Endothelial cell of umbilical vein (primary cell): ENCODE measurements at regions not wholly inside any gene's neighbourhood (a gene's known extent, or its start where the extent isn't known, plus 50 kb on each side); places are given as distances from the start of the nearest gene placed in this dataset.

Experiments
- BruUV-seq: library from RNA; stranded (reverse); fragments of 400-500 nt; replicated peaks from 2 replicates; lab custom pipeline; 2021; lab: Mats Ljungman, UMichigan
- CTCF ChIA-PET: fragments of 300-600, 350-600 bp; sonication (Branson Sonifier 250); formaldehyde crosslinking; loops from one replicate; lab custom pipeline; 2021; ENCODE audit warnings: antibody characterized with exemption, inconsistent platforms; lab: Charles Lee
- POLR2A ChIA-PET: fragments of 300-600, 350-600 bp; sonication (Branson Sonifier 250); formaldehyde crosslinking; loops from one replicate; lab custom pipeline; 2021; ENCODE audit warnings: antibody characterized with exemption, inconsistent platforms; lab: Charles Lee
- DNase-seq: peaks from one replicate; pipeline ENCODE4 v3.0.0-alpha.2; 2011; ENCODE audit warnings: low read depth, low spot score
- FAIRE-seq: peaks from 2 replicates; lab custom pipeline; 2011; peaks lifted over from hg19 to GRCh38; lab: Jason Lieb, UNC
- H2AFZ ChIP-seq: 2 replicates; pipeline ENCODE4 v1.6.0; 2012; ENCODE audit warnings: low read depth, low read length, control low read depth, inconsistent platforms
- H3K27ac ChIP-seq: 2 replicates; pipeline ENCODE4 v1.5.1; 2011; ENCODE audit warnings: low read depth, mild to moderate bottlenecking, control low read depth, low read length, moderate library complexity; ENCODE audit not compliant: insufficient read depth
- H3K27me3 ChIP-seq, 2 experiments: 2 replicates each; pipeline versions ENCODE4 v1.6.0 to v1.6.1; 2011; ENCODE audit warnings: low read length in 2 of 2, mixed read lengths in 1 of 2; ENCODE audit not compliant: control insufficient read depth in 2 of 2, insufficient read depth in 2 of 2
- H3K36me3 ChIP-seq, 2 experiments: 2 replicates in 1 of 2; 3 replicates in 1 of 2; pipeline ENCODE4 v1.5.1; 2011; ENCODE audit warnings: low read length in 2 of 2, mild to moderate bottlenecking in 1 of 2, moderate library complexity in 1 of 2; ENCODE audit not compliant: control insufficient read depth in 2 of 2, insufficient read depth in 2 of 2; ENCODE audit errors: extremely low read depth in 1 of 2
- H3K4me1 ChIP-seq: 3 replicates; pipeline ENCODE4 v1.5.1; 2011; ENCODE audit warnings: mild to moderate bottlenecking, low read length; ENCODE audit not compliant: control insufficient read depth, insufficient read depth; ENCODE audit errors: extremely low read depth
- H3K4me2 ChIP-seq: 2 replicates; pipeline ENCODE4 v1.6.1; 2011; ENCODE audit warnings: low read length, control low read depth, mixed read lengths; ENCODE audit not compliant: insufficient read depth
- H3K4me3 ChIP-seq, 3 experiments: fragments of 200-600 bp in 1 of 3; sonication (generic), shearing (Covaris generic) in 1 of 3; replicated peaks in 1 of 3; 2 replicates each; pipeline ENCODE4 v1.5.1; 2011 to 2016; ENCODE audit warnings: control low read depth in 3 of 3, low read length in 3 of 3, mild to moderate bottlenecking in 2 of 3, inconsistent platforms in 1 of 3, low read depth in 1 of 3, moderate library complexity in 1 of 3; ENCODE audit not compliant: insufficient read depth in 1 of 3
- H3K79me2 ChIP-seq: 2 replicates; pipeline ENCODE4 v1.6.0; 2012; ENCODE audit warnings: low read length, inconsistent platforms; ENCODE audit not compliant: control insufficient read depth, insufficient read depth
- H3K9ac ChIP-seq: replicated peaks from 2 replicates; pipeline ENCODE3; 2011; ENCODE audit warnings: low read length, control low read depth; ENCODE audit not compliant: insufficient read depth; ENCODE audit errors: extremely low read depth
- H3K9me1 ChIP-seq: replicated peaks from 3 replicates; pipeline ENCODE4 v1.6.0; 2011; ENCODE audit warnings: mild to moderate bottlenecking, low read length; ENCODE audit not compliant: control insufficient read depth, insufficient read depth; ENCODE audit errors: extremely low read depth
- H3K9me3 ChIP-seq: replicated peaks from 2 replicates; pipeline ENCODE4 v1.5.1; 2012; ENCODE audit warnings: low read length, inconsistent platforms; ENCODE audit not compliant: control insufficient read depth, insufficient read depth
- H4K20me1 ChIP-seq: replicated peaks from 2 replicates; pipeline ENCODE3; 2011; ENCODE audit warnings: mild to moderate bottlenecking, low read length; ENCODE audit not compliant: control insufficient read depth, insufficient read depth; ENCODE audit errors: extremely low read depth
- CTCF ChIP-seq, 2 donors: IDR thresholded peaks; 1 replicate in 1 of 2; 2 replicates in 1 of 2; pipeline ENCODE4 v1.5.1; 2011; ENCODE audit warnings: low read length in 2 of 2, mild to moderate bottlenecking in 2 of 2, moderate library complexity in 2 of 2, control low read depth in 1 of 2, inconsistent platforms in 1 of 2, low read depth in 1 of 2; ENCODE audit not compliant: insufficient read depth in 1 of 2; ENCODE audit errors: extremely low read depth in 1 of 2
- EZH2 ChIP-seq: IDR thresholded peaks from 2 replicates; pipeline ENCODE4 v1.6.1; 2012; ENCODE audit warnings: borderline replicate concordance, low read depth, mild to moderate bottlenecking, moderate library complexity, low read length, inconsistent platforms; ENCODE audit not compliant: severe bottlenecking
- FOS ChIP-seq: IDR thresholded peaks from 2 replicates; pipeline ENCODE4 v1.6.1; 2011; ENCODE audit warnings: mild to moderate bottlenecking, low read length, moderate library complexity, borderline replicate concordance; ENCODE audit not compliant: insufficient read depth
- GATA2 ChIP-seq: IDR thresholded peaks from 2 replicates; pipeline ENCODE4 v1.7.0; 2011; ENCODE audit warnings: low read depth, mild to moderate bottlenecking, moderate library complexity, mixed read lengths, low read length; ENCODE audit not compliant: insufficient read length, insufficient read depth
- JUN ChIP-seq: IDR thresholded peaks from 2 replicates; pipeline ENCODE4 v1.6.1; 2011; ENCODE audit warnings: borderline replicate concordance, low read depth; ENCODE audit not compliant: insufficient read length, insufficient read depth
- MAX ChIP-seq: IDR thresholded peaks from 2 replicates; pipeline ENCODE4 v1.6.1; 2011; ENCODE audit not compliant: insufficient read depth, insufficient read length
- MYC ChIP-seq: IDR thresholded peaks from one replicate; pipeline ENCODE4 v1.6.1; 2011; ENCODE audit warnings: mild to moderate bottlenecking, low read depth, low read length
- POLR2A ChIP-seq: IDR thresholded peaks from 2 replicates; pipeline ENCODE4 v1.6.1; 2012; ENCODE audit warnings: low read depth, mild to moderate bottlenecking, control low read depth, low read length
- POLR2AphosphoS5 ChIP-seq: IDR thresholded peaks from 2 replicates; pipeline ENCODE4 v1.6.1; 2012; ENCODE audit warnings: low read depth, mild to moderate bottlenecking, control low read depth, low read length, moderate library complexity; ENCODE audit not compliant: insufficient read depth
- dilution Hi-C: fragments of 300-500 bp; cut with MboI; formaldehyde crosslinking; loops from one replicate; pipeline ENCODE4 v1.15.0; 2019; ENCODE audit warnings: low sequenced_read_pairs; ENCODE audit not compliant: extremely low pct_ligation_motif_present
- intact Hi-C: fragments of 100-400 bp; cut with micrococcal nuclease; formaldehyde crosslinking; loops from one replicate; pipeline ENCODE4 v1.10.0; 2022

GRCh38 chr11:23840872-23841271 lies 656.0 kb upstream of the LUZP2 start:
- no peak overlapping the region for H3K4me2 ChIP-seq
- H3K9me3 ChIP-seq = no peaks in the 10 kb centered on the region
- no peak overlapping the region for H3K4me3 ChIP-seq
- no peak for FAIRE-seq
- no peak overlapping the region for H3K27ac ChIP-seq
- no peak overlapping the region for H3K9ac ChIP-seq
- no TSS peak for BruUV-seq
- ChIA-PET CTCF (no interaction called here), POLR2A (no interaction called here)
- no peaks in the 10 kb centered on the region for H3K9me1 ChIP-seq
- no peaks in the 10 kb centered on the region for H4K20me1 ChIP-seq
- H3K4me1 ChIP-seq = no peaks in the 10 kb centered on the region
- H2AFZ ChIP-seq = no peak overlapping the region
- dilution Hi-C loops (no loop called here), intact Hi-C loops (no loop called here)
- DNase-seq = no peak
- H3K27me3 ChIP-seq = no peaks in the 10 kb centered on the region
- H3K79me2 ChIP-seq = no peaks in the 10 kb centered on the region
- TF ChIP-seq MAX (no peak), MYC (no peak), EZH2 (no peak), JUN (no peak), POLR2AphosphoS5 (no peak), FOS (no peak), POLR2A (no peak), CTCF (IDR thresholded peaks at IDR 0.05; ENCODE audit: extremely low read depth in 1 of 2, insufficient read depth in 1 of 2, low read depth in 1 of 2, low read length in 2 of 2) (no peak), GATA2 (no peak)
- no peaks in the 10 kb centered on the region for H3K36me3 ChIP-seq
